ENCODE measurements at regions not wholly inside any gene's neighbourhood (a gene's known extent, or its start where the extent isn't known, plus 50 kb on each side); places are given as distances from the start of the nearest gene placed in this dataset.

GRCh38 chr9:13448482-13448881 is 169.0 kb upstream of the MPDZ start:
- TF ChIP-seq, protein P1, sequence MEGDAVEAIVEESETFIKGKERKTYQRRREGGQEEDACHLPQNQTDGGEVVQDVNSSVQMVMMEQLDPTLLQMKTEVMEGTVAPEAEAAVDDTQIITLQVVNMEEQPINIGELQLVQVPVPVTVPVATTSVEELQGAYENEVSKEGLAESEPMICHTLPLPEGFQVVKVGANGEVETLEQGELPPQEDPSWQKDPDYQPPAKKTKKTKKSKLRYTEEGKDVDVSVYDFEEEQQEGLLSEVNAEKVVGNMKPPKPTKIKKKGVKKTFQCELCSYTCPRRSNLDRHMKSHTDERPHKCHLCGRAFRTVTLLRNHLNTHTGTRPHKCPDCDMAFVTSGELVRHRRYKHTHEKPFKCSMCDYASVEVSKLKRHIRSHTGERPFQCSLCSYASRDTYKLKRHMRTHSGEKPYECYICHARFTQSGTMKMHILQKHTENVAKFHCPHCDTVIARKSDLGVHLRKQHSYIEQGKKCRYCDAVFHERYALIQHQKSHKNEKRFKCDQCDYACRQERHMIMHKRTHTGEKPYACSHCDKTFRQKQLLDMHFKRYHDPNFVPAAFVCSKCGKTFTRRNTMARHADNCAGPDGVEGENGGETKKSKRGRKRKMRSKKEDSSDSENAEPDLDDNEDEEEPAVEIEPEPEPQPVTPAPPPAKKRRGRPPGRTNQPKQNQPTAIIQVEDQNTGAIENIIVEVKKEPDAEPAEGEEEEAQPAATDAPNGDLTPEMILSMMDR (IDR thresholded peaks at IDR 0.05; ENCODE audit: insufficient read depth, low read depth, low read length, missing control alignments) = no peak
- DNase-seq (ENCODE audit: low read depth) = no peak
- H3K4me3 ChIP-seq (ENCODE audit: low read length) = no peak overlapping the region

DNA sequence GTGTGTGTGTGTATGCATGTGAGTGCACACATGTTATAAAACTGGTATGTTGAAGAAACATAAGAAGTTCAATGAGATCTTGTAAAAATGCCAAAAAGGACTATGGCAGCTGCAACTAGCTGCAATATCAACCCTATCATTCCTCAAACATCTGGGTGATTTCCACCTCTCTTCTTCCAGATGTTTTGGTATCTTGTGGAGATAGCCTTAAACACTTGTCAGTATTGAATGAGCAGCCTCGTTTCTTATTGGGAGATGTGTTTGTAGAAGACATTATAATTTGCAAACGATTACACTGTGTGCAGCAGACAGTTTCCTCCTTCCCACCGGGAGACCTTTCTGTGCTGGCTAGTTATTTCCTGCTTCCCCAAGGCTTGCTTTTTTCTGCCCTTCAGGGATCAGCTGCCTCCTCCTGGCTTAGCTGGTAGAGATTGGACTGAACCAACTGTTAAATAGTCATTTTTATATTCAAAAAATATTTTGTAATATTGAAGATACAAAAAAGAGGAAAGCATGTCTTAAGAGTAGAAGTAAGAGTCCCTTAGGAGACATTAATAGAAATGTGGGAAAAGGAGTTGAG is 168.4 kb upstream of the MPDZ start:
- H3K4me3 ChIP-seq (ENCODE audit: low read length) = no peak overlapping the region
- TF ChIP-seq, protein P1 (IDR thresholded peaks at IDR 0.05; ENCODE audit: insufficient read depth, low read depth, low read length, missing control alignments) = no peak
- DNase-seq (ENCODE audit: low read depth) = no peak

DNA sequence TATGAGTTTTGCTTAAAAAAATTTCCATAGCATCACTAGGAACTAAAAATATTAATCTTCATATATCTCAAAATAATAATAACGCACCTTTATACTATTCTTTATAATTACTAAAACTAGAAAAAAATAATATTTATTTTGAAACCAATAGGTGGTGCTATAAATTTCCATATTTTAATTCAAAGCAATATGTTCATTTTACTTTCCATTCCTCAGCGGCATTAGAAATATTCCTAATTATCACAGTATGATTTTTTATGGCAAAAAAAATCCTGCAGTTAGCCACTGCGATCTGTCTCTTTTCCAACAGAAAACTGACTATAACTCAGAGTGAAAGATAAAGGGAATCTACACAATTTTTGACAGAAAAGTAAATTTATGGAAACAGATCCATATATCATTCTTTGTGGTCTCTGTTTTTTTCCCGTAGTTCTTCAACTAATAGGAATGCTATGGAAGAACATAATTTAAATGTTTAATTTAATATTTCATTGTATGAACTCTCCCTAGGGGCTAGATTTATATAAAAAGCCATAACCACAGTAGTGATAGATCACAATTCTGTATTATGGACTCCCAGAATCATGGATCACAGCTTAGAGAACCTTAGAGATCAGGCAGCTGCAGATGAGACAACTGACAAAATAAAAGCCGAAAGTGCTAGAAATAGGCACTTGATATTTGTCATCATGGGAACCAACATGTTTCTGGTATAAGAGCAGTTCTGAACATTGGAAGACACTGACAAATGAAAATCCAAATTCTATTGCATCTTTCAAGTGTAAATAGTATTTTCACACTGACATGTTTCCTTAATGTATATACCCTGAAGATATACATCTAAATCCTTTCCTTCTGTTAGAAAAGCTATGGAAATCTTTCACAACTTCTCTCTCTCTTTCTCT is 167.7 kb upstream of the MPDZ start:
- TF ChIP-seq, protein P1 (IDR thresholded peaks at IDR 0.05; ENCODE audit: insufficient read depth, low read depth, low read length, missing control alignments) = no peak

GRCh38 chr9:13446286-13446937 is 166.9 kb upstream of the MPDZ start:
- H3K4me3 ChIP-seq (ENCODE audit: low read length) = no peak overlapping the region
- no peak for DNase-seq (ENCODE audit: low read depth)
- TF ChIP-seq, protein P1 (IDR thresholded peaks at IDR 0.05; ENCODE audit: insufficient read depth, low read depth, low read length, missing control alignments) = no peak

More for the DNA sequence above, 167.7 kb upstream of the MPDZ start:
- DNase-seq (ENCODE audit: low read depth) = no peak
- no peak overlapping the region for H3K4me3 ChIP-seq (ENCODE audit: low read length)

DNA sequence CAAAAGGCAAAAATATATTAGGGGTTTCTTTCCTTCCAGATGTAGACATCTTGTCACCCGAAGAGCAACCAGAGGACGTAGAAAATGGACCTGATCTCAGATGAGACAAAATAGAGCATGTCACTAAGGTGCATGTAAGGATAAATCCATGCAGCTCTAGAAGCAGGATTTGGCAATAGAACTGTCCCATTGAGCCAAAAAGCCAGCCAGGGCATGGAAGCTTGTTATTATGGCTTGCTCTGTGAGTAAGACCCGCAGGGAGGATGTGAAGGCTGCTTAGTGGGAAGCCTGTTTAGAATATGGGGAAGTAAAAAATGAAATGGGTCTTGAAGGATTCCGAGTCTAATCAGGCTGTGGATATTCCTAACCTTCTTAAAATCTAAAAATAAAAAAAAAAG is 165.6 kb upstream of the MPDZ start:
- TF ChIP-seq, protein P1 (IDR thresholded peaks at IDR 0.05; ENCODE audit: insufficient read depth, low read depth, low read length, missing control alignments) = no peak
- H3K4me3 ChIP-seq (ENCODE audit: low read length) = no peak overlapping the region
- no peak for DNase-seq (ENCODE audit: low read depth)

DNA sequence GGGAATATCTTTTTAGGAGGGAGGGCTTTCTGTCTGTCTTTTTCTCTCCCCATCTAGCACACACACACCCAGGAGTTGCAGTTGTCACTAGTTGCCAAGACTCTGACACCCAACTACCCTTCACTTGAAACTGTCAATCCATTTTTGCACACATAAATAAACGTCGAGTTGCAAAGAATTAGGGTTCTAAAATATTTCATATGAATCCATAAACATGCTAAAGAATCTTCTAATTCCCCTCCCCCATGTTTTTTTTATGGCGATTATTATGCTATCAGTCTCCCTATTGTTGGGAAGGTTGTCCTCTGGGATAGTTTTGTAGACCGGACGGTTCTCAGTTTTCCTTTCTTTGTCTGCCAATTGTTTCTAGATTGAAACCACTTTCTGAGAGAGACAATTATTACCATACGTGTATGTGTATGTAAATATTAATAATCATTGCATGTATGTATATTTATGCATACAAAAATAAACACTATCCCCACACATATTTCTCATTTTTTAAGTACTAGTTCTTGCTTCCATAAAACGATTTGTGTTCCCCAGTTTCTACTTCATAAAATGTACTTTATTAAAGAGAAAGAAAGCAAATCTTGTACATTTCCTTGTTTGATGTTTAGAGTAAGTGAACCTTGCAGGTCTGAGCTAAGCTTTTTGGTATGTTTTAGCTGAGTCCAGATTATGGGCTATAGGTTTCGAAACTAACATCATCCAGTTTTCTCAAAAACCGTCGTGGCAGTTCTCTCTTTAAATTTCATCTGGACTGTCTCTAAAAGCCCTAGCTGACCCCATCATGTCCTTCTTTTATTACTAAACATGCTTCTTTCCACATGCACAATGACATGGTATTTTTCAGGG is 165.0 kb upstream of the MPDZ start:
- H3K4me3 ChIP-seq (ENCODE audit: low read length) = no peak overlapping the region
- TF ChIP-seq, protein P1 (IDR thresholded peaks at IDR 0.05; ENCODE audit: insufficient read depth, low read depth, low read length, missing control alignments) = no peak
- DNase-seq (ENCODE audit: low read depth) = no peak

Measured in epithelial cell of esophagus (primary cell).